Nephron (organoid): ENCODE measurements at regions not wholly inside any gene's neighbourhood (a gene's known extent, or its start where the extent isn't known, plus 50 kb on each side); places are given as distances from the start of the nearest gene placed in this dataset.

Source experiments
- H3K27ac Mint-ChIP-seq, 3 experiments: 2 replicates each; pipeline ENCODE4 v1.8.0; 2020; ENCODE audit warnings: mixed read lengths in 3 of 3, mild to moderate bottlenecking in 2 of 3, moderate library complexity in 1 of 3
- H3K27me3 Mint-ChIP-seq: 2 replicates; pipeline ENCODE4 v1.8.0; 2021; ENCODE audit warnings: low read depth, mild to moderate bottlenecking, moderate library complexity, mixed read lengths
- H3K36me3 Mint-ChIP-seq: 2 replicates; pipeline ENCODE4 v1.8.0; 2020; ENCODE audit warnings: low read depth, mixed read lengths
- H3K4me1 Mint-ChIP-seq: 2 replicates; pipeline ENCODE4 v1.8.0; 2020; ENCODE audit warnings: mixed read lengths
- H3K4me3 Mint-ChIP-seq, 3 experiments: 2 replicates each; pipeline ENCODE4 v1.8.0; 2020; ENCODE audit warnings: mild to moderate bottlenecking in 3 of 3, mixed read lengths in 3 of 3, moderate library complexity in 2 of 3
- H3K9me3 Mint-ChIP-seq: 2 replicates; pipeline ENCODE4 v1.8.0; 2020; ENCODE audit warnings: mixed read lengths
- CTCF ChIP-seq, 3 experiments: fragments of 200-600 bp; sonication (generic); IDR thresholded peaks; one replicate each; pipeline ENCODE4 v1.5.0; 2021; ENCODE audit warnings: antibody characterized with exemption in 3 of 3; ENCODE audit not compliant: unreplicated experiment in 3 of 3

GRCh38 chr12:58602736-58603135 is 317.6 kb downstream of the LRIG3 start:
- no peak for TF ChIP-seq CTCF (IDR thresholded peaks at IDR 0.05; ENCODE audit: unreplicated experiment in 3 of 3)
- H3K27ac Mint-ChIP-seq, result no peak overlapping the region
- H3K36me3 Mint-ChIP-seq, result no peaks in the 10 kb centered on the region
- no peak overlapping the region for H3K4me3 Mint-ChIP-seq
- H3K27me3 Mint-ChIP-seq, result no peaks in the 10 kb centered on the region
- no peaks in the 10 kb centered on the region for H3K9me3 Mint-ChIP-seq
- no peaks in the 10 kb centered on the region for H3K4me1 Mint-ChIP-seq

- no peaks in the 10 kb centered on the region for H3K9me3 Mint-ChIP-seq
- H3K27ac Mint-ChIP-seq, result no peak overlapping the region
- H3K36me3 Mint-ChIP-seq, result no peaks in the 10 kb centered on the region
- H3K4me3 Mint-ChIP-seq, result no peak overlapping the region
- H3K4me1 Mint-ChIP-seq, result no peaks in the 10 kb centered on the region
- no peak for TF ChIP-seq CTCF (IDR thresholded peaks at IDR 0.05; ENCODE audit: unreplicated experiment in 3 of 3)
- no peaks in the 10 kb centered on the region for H3K27me3 Mint-ChIP-seq
Observed at GRCh38 chr12:58607805-58608204, 312.5 kb downstream of the LRIG3 start.

GRCh38 chr12:58608711-58609110 is 311.6 kb downstream of the LRIG3 start:
- H3K4me1 Mint-ChIP-seq, result no peaks in the 10 kb centered on the region
- no peaks in the 10 kb centered on the region for H3K36me3 Mint-ChIP-seq
- no peak overlapping the region for H3K4me3 Mint-ChIP-seq
- no peaks in the 10 kb centered on the region for H3K9me3 Mint-ChIP-seq
- no peaks in the 10 kb centered on the region for H3K27me3 Mint-ChIP-seq
- no peak overlapping the region for H3K27ac Mint-ChIP-seq
- TF ChIP-seq CTCF (IDR thresholded peaks at IDR 0.05; ENCODE audit: unreplicated experiment in 3 of 3), result no peak

GRCh38 chr12:58615047-58615446 is 305.3 kb downstream of the LRIG3 start:
- Mint-ChIP-seq H3K4me3 (no peak overlapping the region), H3K27me3 (no peaks in the 10 kb centered on the region), H3K36me3 (no peaks in the 10 kb centered on the region), H3K9me3 (peaks cover 4% of the 10 kb centered on the region), H3K27ac (no peak overlapping the region), H3K4me1 (no peaks in the 10 kb centered on the region)
- no peak for TF ChIP-seq CTCF (IDR thresholded peaks at IDR 0.05; ENCODE audit: unreplicated experiment in 3 of 3)

- Mint-ChIP-seq H3K27me3 (no peaks in the 10 kb centered on the region), H3K4me1 (no peaks in the 10 kb centered on the region), H3K4me3 (no peak overlapping the region), H3K36me3 (no peaks in the 10 kb centered on the region), H3K9me3 (peaks cover 4% of the 10 kb centered on the region), H3K27ac (no peak overlapping the region)
- TF ChIP-seq CTCF (IDR thresholded peaks at IDR 0.05; ENCODE audit: unreplicated experiment in 3 of 3), result no peak
Observed at GRCh38 chr12:58615576-58615975, 304.7 kb downstream of the LRIG3 start.

GRCh38 chr12:58616618-58617017 is 303.7 kb downstream of the LRIG3 start:
- peaks cover 4% of the 10 kb centered on the region for H3K9me3 Mint-ChIP-seq
- H3K36me3 Mint-ChIP-seq, result no peaks in the 10 kb centered on the region
- H3K4me1 Mint-ChIP-seq, result no peaks in the 10 kb centered on the region
- H3K27me3 Mint-ChIP-seq, result no peaks in the 10 kb centered on the region
- no peak overlapping the region for H3K27ac Mint-ChIP-seq
- no peak for TF ChIP-seq CTCF (IDR thresholded peaks at IDR 0.05; ENCODE audit: unreplicated experiment in 3 of 3)
- no peak overlapping the region for H3K4me3 Mint-ChIP-seq
